Epithelial cell of esophagus (primary cell): ENCODE measurements at regions not wholly inside any gene's neighbourhood (a gene's known extent, or its start where the extent isn't known, plus 50 kb on each side); places are given as distances from the start of the nearest gene placed in this dataset.
A peak's percentile ranks its signal among the peaks of the same experiment; 100 is the strongest.

Source experiments
- DNase-seq: peaks from one replicate; pipeline ENCODE4 v3.0.0; 2010; ENCODE audit warnings: low read depth
- H3K4me3 ChIP-seq: 2 replicates; pipeline ENCODE4 v1.5.1; 2011; ENCODE audit warnings: mild to moderate bottlenecking, low read length, control low read depth
- CTCF ChIP-seq: IDR thresholded peaks from 2 replicates; pipeline ENCODE4 v1.5.1; 2011; ENCODE audit warnings: low read depth, mild to moderate bottlenecking, low read length, control low read depth, inconsistent platforms; ENCODE audit not compliant: insufficient read depth; ENCODE audit errors: missing control alignments

- DNase-seq = peak; percentile 46
- H3K4me3 ChIP-seq = no peak overlapping the region
Observed at GRCh38 chr10:59595593-59595992, 114.1 kb downstream of the SLC16A9 start.

GRCh38 chr10:59593768-59594167 lies 115.9 kb downstream of the SLC16A9 start:
- no peak for DNase-seq
- TF ChIP-seq CTCF = no peak
- no peak overlapping the region for H3K4me3 ChIP-seq

More at GRCh38 chr10:59595593-59595992, 114.1 kb downstream of the SLC16A9 start:
- TF ChIP-seq CTCF = no peak

- TF ChIP-seq CTCF = no peak
- H3K4me3 ChIP-seq = no peak overlapping the region
- no peak for DNase-seq
Observed at GRCh38 chr10:59589796-59590195, 119.9 kb downstream of the SLC16A9 start.

GRCh38 chr10:59588791-59589190 lies 120.9 kb downstream of the SLC16A9 start:
- no peak for DNase-seq

GRCh38 chr10:59587756-59588140 lies 121.9 kb downstream of the SLC16A9 start:
- no peak overlapping the region for H3K4me3 ChIP-seq
- no peak for TF ChIP-seq CTCF
- no peak for DNase-seq

More at GRCh38 chr10:59588791-59589190, 120.9 kb downstream of the SLC16A9 start:
- TF ChIP-seq CTCF = no peak
- no peak overlapping the region for H3K4me3 ChIP-seq

- no peak for TF ChIP-seq CTCF
- H3K4me3 ChIP-seq = no peak overlapping the region
- DNase-seq = peak; percentile 95
Observed at GRCh38 chr10:59587083-59587755, 122.4 kb downstream of the SLC16A9 start.

GRCh38 chr10:59586407-59586891 lies 123.2 kb downstream of the SLC16A9 start:
- peak; percentile 6 for TF ChIP-seq CTCF
- no peak overlapping the region for H3K4me3 ChIP-seq
- no peak for DNase-seq
